DMS114 treated with DMSO at 0.1 percent for 48 hours (cell line): ENCODE measurements at regions not wholly inside any gene's neighbourhood (a gene's known extent, or its start where the extent isn't known, plus 50 kb on each side); places are given as distances from the start of the nearest gene placed in this dataset.
"Not testable (repeated sequence)": the region's sequence is repeated elsewhere in the genome, so short reads cannot be mapped to it uniquely, and the experiment has no call there.

Experiments
- DNase-seq: peaks from one replicate; lab custom pipeline; 2025; ENCODE audit not compliant: unreplicated experiment; lab: John Stamatoyannopoulos, UW

GRCh38 chr15:54779271-54779670 is 417.5 kb downstream of the RSL24D1 start:
- DNase-seq = no peak

DNA sequence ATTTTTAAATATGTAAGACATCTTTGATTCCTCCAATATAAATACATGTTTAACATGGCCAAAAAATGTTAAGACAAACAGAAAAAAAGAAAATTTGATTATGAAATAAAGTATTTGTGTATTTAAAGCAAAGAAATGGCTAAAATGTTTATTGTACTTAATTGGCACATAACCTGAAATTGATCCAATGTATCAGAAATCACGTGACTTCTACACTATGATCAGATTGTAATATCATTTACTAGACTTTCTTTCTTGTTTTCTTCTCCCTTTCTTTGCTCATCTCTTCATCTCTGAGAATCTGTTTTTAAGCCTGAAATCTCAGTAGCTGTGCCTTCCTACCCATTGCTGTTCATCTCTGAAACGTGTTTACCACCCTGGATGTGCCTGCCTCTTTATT is 420.3 kb downstream of the RSL24D1 start:
- no peak for DNase-seq

DNA sequence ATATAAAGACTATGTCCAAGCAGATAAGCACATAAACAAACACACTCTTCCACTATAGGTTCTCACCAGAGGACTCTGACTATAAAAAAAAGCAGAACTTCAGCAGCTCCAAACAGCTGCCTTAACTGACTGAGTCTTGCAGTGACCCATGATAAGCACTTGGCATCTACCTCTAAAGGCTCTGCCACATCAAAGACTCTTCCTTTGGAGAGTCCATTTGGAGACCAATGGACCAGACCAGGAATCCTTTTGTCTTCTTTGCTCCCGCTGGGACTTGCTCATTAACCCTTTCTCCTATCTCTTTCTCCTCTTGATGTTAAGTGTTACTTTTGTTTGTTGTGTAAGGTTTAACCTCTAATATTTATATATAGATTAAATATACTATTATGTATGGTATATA is 424.1 kb downstream of the RSL24D1 start:
- DNase-seq = no peak

- not testable (repeated sequence) for DNase-seq
These were observed 447.3 kb downstream of the RSL24D1 start for GRCh38 chr15:54749461-54749860.

GRCh38 chr15:54722342-54722986 is 474.3 kb downstream of the RSL24D1 start:
- DNase-seq = no peak

DNA sequence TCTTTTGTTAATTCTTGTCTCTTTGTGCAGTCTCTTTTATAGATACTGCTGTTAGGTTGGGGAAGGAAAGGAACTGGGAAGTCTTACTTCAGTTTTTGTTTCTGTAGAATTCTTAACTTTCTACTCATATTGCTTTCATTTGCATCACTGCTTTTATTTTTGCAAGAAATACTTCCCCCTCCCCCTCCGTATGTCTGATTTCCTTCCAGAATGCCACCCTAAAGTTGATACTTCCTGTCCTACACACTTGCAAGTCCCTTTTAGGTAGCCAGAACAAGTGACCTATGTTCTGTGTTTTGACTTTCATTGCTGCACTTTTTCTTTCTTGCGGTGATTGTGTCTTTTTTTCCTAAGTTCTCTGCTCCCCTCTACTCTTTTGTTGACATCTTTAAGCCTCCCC is 477.4 kb downstream of the RSL24D1 start:
- DNase-seq = no peak

GRCh38 chr15:54707805-54708752 is 488.7 kb downstream of the RSL24D1 start:
- DNase-seq = no peak

- no peak for DNase-seq
These were observed 509.1 kb downstream of the RSL24D1 start for GRCh38 chr15:54687628-54688027.
